Right atrium auricular region (tissue), 2 donors: ENCODE measurements at regions not wholly inside any gene's neighbourhood (a gene's known extent, or its start where the extent isn't known, plus 50 kb on each side); places are given as distances from the start of the nearest gene placed in this dataset.

Experiments used
- DNase-seq: peaks from one replicate; pipeline ENCODE4 v3.0.0-alpha.2; 2019; ENCODE audit warnings: low spot score
- H3K27ac ChIP-seq, 2 donors: fragments of 200-600 bp; sonication (generic); 1 replicate in 1 of 2; 2 replicates in 1 of 2; pipeline ENCODE4 v1.5.1; 2016 to 2019
- H3K27me3 ChIP-seq, 2 donors: fragments of 200-600 bp; sonication (generic); one replicate each; pipeline versions ENCODE4 v1.5.1 to v1.6.0; 2017 to 2019
- H3K36me3 ChIP-seq: fragments of 200-600 bp; sonication (generic); one replicate; pipeline ENCODE4 v1.5.1; 2016
- H3K4me1 ChIP-seq, 2 donors: fragments of 200-600 bp; sonication (generic); one replicate each; pipeline versions ENCODE4 v1.5.1 to v1.6.0; 2017 to 2019
- H3K4me3 ChIP-seq, 2 donors: fragments of 200-600 bp; sonication (generic); 1 replicate in 1 of 2; 2 replicates in 1 of 2; pipeline ENCODE4 v1.5.1; 2017 to 2019; ENCODE audit warnings: mild to moderate bottlenecking in 1 of 2, moderate library complexity in 1 of 2
- H3K9me3 ChIP-seq, 2 donors: fragments of 200-600 bp; sonication (generic); one replicate each; pipeline ENCODE4 v1.5.1; 2019
- TF ChIP-seq, protein P1 (sequence below), 2 donors: fragments of 200-600 bp; sonication (generic); IDR thresholded peaks; one replicate each; pipeline ENCODE4 v1.5.1; 2019; ENCODE audit warnings: antibody characterized with exemption in 2 of 2

DNA sequence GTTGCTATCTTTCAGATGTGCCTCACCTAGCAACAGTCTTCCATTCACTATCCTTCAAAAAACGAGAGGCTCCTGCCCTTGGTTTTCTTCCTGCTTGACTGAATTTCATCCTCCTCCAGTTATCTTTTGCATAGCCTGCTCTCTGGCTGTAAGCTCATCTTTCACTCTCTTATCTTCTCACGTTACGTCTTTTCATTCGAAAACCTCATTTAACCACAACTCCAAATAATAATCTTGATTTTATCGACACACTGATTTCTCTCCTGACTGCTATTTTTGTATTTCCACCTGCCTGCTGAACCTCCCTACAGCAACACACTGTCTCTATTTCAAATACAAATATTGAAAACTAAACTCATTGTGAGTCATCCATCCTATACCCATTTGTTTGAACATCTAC is 230.7 kb upstream of the TMC3 start:
- no peak for DNase-seq
- no peak overlapping the region for H3K4me3 ChIP-seq
- no peaks in the 10 kb centered on the region for H3K36me3 ChIP-seq
- no peaks in the 10 kb centered on the region for H3K4me1 ChIP-seq
- peaks cover 0 to 22% of the 10 kb centered on the region in 2 donors for H3K9me3 ChIP-seq
- TF ChIP-seq, protein P1, sequence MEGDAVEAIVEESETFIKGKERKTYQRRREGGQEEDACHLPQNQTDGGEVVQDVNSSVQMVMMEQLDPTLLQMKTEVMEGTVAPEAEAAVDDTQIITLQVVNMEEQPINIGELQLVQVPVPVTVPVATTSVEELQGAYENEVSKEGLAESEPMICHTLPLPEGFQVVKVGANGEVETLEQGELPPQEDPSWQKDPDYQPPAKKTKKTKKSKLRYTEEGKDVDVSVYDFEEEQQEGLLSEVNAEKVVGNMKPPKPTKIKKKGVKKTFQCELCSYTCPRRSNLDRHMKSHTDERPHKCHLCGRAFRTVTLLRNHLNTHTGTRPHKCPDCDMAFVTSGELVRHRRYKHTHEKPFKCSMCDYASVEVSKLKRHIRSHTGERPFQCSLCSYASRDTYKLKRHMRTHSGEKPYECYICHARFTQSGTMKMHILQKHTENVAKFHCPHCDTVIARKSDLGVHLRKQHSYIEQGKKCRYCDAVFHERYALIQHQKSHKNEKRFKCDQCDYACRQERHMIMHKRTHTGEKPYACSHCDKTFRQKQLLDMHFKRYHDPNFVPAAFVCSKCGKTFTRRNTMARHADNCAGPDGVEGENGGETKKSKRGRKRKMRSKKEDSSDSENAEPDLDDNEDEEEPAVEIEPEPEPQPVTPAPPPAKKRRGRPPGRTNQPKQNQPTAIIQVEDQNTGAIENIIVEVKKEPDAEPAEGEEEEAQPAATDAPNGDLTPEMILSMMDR (IDR thresholded peaks at IDR 0.05): no peak
- no peak overlapping the region for H3K27ac ChIP-seq
- H3K27me3 ChIP-seq: no peaks in the 10 kb centered on the region

DNA sequence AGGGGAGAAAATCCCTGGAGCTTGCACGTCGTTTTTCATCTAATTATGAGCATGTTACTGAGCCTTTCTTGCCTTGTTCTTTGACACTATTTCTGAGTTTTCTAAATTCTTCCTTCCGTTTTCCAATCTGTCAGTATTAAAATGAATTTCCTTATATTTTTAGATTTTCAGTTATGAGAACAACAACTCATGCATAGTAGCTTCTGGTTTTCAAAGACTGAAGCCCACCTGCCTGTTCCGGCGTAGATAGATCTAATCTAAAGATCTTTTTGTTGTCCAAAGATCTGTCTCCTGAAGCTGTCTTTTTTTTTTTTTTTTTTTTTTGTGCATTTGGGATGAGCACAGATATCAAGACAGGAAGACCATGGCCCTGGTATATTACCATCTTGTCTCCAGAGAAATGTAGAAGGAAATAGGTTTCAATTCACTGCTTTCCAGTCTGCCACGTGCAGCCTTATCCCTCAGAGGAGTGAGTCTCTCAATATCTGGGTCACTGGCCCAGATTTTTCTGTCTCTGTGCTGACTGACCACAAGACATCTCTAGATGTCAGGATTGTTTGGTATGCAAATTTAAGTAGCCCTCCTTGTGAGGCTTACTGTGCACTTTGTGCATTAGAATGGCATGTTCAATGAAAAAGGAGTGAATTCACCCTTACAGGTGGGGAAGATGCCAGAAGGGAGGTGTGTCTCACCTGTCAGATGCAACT is 222.3 kb upstream of the TMC3 start:
- H3K27me3 ChIP-seq: no peaks in the 10 kb centered on the region
- peaks cover 0 to 15% of the 10 kb centered on the region in 2 donors for H3K9me3 ChIP-seq
- no peak overlapping the region for H3K27ac ChIP-seq
- no peaks in the 10 kb centered on the region for H3K4me1 ChIP-seq
- TF ChIP-seq, protein P1 (IDR thresholded peaks at IDR 0.05): no peak
- no peaks in the 10 kb centered on the region for H3K36me3 ChIP-seq
- H3K4me3 ChIP-seq: no peak overlapping the region
- no peak for DNase-seq

DNA sequence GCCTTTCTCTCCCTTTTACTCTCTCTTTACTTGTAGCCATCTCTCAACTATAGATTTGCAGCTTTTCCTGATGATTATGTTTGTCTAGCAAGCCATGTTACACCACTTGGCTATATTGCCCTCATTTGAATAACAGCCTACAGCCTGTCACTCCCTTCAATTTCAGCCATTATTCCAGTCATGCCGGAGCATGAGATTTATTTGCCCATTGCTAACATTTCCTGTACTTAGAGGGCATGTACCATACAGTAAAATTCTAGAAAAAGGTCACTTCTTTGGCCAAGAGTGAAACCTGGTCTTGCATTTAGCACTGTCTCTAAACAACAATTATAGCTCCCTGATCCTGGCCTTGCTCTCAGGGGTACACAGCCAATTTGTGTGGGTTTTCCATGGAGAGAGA is 221.7 kb upstream of the TMC3 start:
- no peak overlapping the region for H3K27ac ChIP-seq
- peaks cover 0 to 9% of the 10 kb centered on the region in 2 donors for H3K9me3 ChIP-seq
- no peak overlapping the region for H3K4me3 ChIP-seq
- DNase-seq: no peak
- TF ChIP-seq, protein P1 (IDR thresholded peaks at IDR 0.05): no peak
- H3K36me3 ChIP-seq: no peaks in the 10 kb centered on the region
- no peaks in the 10 kb centered on the region for H3K27me3 ChIP-seq
- no peaks in the 10 kb centered on the region for H3K4me1 ChIP-seq

DNA sequence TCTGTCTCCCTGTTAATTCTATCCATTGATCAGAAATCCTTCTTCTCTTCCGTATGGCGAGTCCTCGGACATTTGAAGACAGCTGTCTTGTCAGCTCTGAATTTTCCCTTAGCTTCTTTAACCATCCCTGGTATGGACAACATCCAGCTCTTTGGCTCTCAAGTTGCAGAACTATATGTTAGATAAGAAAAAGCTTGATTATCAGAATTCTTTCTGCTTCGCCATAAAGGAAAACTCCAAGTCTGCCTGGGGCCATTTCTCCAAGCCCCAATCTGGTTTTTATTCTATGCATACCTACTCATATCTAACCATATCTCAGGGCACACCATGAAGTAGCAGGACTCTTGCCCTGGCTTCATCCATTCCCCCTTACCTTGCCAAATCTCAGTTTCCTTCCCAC is 215.7 kb upstream of the TMC3 start:
- TF ChIP-seq, protein P1 (IDR thresholded peaks at IDR 0.05): no peak
- Histone ChIP-seq H3K36me3 (no peaks in the 10 kb centered on the region), H3K4me3 (no peak overlapping the region), H3K4me1 (no peaks in the 10 kb centered on the region), H3K27ac (no peak overlapping the region), H3K27me3 (no peaks in the 10 kb centered on the region), H3K9me3 (no peaks in the 10 kb centered on the region)
- DNase-seq: no peak

DNA sequence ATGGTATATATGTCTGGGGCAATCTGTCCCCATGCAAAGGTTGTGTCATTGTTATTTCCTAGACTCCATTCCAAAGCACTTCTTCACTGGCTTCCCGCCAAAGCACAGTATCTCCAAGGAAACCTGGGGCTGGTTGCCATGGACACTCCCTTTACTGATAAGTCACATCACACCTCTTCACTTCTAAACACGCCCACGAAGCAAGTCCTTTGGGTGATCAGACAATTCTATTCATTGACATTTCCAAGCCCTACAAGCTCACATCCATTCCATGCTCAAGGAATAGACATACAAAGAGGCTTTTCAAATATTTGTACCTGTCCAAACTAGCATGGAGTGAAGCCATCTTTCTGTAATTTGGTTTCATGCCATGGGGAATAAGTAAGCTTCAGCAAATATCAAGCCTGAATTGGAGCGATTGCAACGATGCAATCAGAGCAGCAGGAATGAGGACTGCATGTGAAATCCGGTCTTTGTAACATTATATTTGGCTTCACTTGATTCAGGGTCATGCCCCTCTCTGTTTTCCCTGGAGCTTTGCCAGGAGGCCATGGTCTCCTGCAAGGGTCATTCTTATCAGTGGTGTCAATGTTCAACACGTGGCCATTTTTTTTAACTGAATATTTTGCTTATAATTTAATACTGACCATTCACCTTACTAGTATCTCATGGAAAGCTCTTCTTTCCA is 201.6 kb upstream of the TMC3 start:
- H3K27me3 ChIP-seq: no peaks in the 10 kb centered on the region
- no peak overlapping the region for H3K27ac ChIP-seq

More for the DNA sequence above, 201.6 kb upstream of the TMC3 start:
- Histone ChIP-seq H3K36me3 (no peaks in the 10 kb centered on the region), H3K4me3 (no peak overlapping the region), H3K9me3 (no peaks in the 10 kb centered on the region), H3K4me1 (no peaks in the 10 kb centered on the region)
- DNase-seq: no peak
- TF ChIP-seq, protein P1 (IDR thresholded peaks at IDR 0.05): no peak
